Kidney capillary endothelial cell (primary cell): ENCODE measurements at regions not wholly inside any gene's neighbourhood (a gene's known extent, or its start where the extent isn't known, plus 50 kb on each side); places are given as distances from the start of the nearest gene placed in this dataset.
"Not testable (repeated sequence)": the region's sequence is repeated elsewhere in the genome, so short reads cannot be mapped to it uniquely, and the experiment has no call there.

Experiments
- DNase-seq: peaks from one replicate; pipeline ENCODE4 v3.0.0-alpha.2; 2018; ENCODE audit warnings: low spot score

DNA sequence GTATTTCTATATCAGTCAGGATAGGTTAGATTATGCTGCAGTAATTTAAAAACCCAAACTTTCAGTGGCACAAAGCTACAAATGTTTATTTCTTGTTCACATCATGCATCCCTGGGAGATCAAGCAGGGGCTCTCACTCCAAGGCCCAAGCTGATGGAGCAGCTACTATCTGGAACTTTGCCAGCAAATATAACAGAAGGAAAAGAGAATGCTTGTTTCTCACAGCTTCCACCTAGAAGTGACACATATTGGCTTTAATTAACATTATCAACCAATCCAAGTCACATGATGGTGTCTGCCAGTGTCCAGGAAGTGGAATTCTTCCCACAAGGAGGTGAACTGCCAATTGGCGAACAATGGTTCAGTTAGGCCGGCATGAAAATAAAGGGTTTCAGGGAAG is 306.9 kb downstream of the BCL11A start:
- no peak for DNase-seq

DNA sequence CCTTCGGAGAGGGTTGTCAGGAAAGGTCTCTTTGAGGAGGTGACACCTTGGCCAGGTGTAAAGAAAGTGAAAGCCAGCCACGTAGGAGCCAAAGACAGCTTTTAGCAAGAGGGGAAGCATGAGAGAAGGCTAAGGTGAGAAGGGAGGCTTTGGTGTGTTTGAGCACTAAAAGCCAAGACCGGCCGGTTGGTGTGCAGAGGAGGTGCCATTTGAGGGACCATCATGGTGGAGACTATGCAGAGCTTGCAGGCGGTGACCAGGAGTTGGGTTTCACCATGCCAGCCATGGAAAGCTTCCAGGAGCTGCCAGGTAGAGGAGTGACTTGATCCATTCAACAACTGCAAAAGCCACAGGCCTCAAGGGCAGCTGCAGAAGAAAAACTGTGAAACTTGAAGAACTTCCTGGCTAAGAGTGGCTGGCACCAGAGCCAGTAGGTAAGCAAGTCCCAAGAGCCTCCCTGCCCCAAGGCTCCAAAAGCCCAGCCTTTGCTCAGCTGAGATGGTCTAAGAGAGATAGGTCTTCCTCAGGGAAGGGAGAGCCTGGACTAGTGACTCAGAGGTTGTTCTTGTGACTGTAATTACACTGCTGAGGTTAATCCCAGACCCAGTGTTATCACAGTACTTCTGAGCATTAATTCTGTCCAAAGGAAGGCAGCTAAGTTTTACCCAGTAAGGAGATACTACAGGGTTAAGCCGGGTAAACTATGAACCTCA is 319.0 kb downstream of the BCL11A start:
- no peak for DNase-seq

DNA sequence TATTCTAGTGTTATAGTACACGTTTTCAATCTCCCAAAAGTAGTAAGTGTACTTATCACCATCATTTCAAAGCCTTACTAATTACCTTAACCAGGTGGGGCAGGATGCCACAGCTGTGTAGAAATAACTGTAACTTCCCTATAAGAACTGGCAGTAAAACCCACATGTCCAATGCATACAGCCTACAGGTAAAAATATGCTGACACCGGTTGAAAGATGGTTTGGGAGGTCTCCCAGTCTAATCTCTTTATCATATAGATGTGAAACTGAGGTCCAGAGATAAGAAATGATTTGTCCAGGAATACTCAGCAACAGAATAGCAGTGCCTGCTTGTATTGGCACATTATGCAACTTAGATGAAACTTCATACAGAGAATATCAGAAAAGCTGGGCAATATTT is 322.9 kb downstream of the BCL11A start:
- DNase-seq = no peak

DNA sequence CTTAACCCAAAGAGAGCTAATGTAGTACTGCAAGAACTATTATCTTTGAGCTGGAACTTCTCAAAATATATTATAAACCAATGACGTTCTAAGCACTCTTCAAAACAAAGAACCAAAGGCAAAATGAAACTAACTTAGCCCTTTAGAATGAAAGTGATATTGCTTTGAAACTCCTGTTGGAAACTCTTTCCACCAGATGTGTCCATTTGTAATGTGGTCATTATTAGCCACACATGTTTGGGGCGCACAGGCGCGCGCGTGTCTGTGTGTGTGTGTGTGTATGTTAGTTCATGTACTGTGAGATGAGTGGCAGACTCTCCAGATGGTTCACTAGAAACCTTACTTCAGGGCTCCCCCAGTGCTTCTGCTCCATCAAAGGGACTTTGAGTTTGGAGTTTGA is 323.4 kb downstream of the BCL11A start:
- DNase-seq = no peak

DNA sequence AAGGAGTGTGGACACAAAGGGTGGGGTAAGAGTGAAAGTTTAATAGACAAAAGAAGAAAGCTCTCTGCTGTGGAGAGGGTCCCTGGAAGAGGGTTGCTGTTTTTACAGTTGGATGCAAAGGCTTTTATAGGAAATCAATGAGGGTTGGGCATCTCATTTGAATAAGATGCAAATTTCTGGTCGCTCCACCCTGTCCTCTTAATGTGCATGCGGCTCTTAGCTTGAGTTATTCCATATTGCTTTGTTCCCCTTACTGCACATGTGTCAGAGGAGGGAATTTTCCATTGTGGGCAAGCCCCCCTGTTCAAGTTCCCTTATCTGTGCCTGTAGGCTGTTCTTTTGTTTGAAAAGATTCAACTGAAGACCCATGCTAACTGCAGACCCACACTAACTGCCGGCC is 326.5 kb downstream of the BCL11A start:
- no peak for DNase-seq

DNA sequence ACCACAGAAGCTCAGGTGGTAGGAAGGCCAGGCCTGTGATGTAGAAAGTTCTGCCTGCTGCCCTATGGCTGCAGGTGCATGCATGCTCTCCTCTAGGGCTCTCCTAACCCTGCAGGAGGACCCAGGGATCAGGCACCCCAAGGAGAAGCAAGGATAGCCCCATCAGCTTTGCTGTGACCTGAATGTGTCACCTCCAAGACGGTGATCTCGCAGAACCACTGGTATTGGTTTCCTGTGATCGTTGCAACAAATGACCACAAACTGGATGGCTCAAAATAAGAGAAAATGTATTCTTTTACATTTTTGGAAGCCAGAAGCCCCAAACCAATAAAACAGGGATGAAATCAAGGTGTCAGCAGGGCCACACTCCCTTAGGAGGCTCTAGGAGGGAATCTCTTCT is 327.3 kb downstream of the BCL11A start:
- DNase-seq = no peak

DNA sequence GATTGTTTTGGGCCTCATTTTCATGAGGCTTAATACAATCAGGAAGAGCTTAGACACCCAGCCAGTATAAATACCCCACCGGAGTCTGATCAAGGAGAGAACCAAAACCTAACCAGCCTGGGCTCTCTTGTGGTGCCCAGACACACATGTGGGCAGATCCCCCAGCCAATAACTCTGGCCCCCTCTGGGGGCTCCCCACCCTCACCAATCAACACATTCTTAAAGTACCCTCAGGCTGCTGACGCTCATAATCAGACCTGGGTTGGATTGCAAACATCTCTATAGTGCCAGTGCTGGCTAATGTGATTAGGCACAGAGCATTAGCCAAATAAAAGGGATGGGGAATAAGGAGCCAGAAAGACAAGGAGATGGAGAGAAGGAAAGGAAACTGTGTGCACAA is 329.6 kb downstream of the BCL11A start:
- no peak for DNase-seq

DNA sequence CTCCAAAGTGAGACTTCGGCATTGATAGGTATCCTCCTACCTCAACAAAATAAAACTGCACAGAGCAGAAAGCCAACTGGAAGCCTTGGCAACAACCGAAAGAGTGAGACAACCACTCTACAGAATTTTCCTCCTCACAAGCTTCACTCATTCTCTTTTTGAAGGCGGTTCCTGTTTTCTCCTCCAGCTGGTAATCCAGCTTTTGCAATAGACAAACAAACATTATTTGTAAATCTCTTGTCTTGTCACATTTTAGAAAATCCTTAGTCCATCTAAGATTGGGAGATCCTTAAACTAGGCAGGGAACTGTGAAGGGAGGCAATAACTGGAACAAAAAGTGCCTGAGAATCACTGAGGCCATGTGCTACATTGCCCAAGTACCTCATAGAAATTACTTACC is 332.4 kb downstream of the BCL11A start:
- DNase-seq = no peak

DNA sequence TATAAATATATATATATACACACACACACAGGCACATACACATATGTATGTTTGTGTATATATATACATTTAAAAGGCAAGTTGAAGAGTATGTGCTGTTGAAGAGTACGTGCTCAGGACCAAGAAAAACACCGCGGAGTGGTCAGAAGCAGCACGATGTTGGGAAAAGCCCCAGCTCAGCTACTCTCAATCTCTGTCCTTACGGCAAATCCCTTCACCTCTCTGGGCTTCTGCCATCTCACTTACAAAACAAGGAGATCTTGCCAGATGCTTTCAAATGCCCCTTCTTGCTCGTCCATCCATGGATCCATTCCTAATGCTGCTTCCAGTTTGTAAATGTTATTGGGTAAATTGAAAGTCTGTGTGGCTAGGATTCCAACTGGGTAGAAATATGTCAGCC is 333.9 kb downstream of the BCL11A start:
- no peak for DNase-seq

DNA sequence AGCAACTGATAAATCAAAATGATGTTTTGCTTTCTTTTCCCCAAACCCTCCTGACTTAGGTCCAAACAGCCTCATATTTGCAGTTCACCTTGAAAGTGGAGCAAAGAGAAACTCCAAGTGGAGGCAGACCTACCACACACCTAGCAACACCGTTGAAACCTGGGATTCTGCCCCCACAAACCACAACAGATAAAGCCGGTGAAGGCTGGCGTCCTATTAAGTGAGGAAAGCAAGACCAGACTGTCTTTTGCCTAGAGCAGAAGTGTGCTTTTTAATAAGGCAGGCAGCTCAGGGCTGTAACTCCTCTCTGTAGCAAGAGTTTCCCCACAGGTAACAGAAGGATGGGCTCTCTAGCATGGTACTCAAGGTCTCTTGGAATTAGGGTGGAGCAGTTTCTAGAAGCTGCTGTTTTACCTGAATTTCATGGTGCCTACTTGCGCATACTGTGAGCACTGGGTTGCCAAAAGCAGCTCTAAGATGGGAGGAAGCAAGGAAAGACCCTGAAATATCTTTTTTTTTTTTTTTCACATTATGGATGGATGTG is 336.9 kb downstream of the BCL11A start:
- DNase-seq = no peak

DNA sequence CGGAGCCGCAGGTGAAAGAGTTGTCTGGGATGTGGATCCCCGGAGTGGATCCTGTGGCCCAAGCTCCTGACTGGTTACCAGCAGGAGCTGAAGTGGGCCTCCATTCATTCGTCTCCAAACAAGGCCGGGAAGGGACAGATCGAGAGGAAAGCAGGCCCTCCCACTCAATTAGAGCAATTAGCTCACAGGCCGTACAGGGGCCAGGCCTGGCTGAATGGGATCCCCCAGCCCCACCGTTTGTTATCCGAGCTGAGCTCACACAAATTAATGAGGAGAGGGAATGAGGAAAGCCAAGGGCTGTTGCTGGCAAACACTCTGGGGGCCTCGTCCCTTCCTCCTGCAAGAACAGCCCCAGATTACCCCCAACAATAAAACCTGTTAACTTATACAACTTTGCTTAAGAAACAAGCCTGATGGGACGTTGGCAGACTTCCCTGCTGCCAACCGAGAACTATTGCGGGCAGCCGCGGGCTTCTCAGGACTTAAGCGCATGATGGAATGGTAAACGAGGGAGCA is 338.0 kb downstream of the BCL11A start:
- no peak for DNase-seq

DNA sequence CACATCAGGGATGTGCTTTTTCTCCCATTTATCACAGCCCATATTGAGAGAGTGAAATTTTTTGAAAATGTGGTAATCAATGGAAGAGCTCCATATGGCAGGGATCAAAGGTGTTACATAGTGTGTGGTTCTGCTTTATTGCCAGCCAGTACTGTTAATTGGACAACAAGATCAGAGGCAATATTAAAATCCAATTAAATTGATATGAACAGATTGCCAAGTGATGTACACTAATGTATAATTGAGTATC is 338.9 kb downstream of the BCL11A start:
- no peak for DNase-seq

DNA sequence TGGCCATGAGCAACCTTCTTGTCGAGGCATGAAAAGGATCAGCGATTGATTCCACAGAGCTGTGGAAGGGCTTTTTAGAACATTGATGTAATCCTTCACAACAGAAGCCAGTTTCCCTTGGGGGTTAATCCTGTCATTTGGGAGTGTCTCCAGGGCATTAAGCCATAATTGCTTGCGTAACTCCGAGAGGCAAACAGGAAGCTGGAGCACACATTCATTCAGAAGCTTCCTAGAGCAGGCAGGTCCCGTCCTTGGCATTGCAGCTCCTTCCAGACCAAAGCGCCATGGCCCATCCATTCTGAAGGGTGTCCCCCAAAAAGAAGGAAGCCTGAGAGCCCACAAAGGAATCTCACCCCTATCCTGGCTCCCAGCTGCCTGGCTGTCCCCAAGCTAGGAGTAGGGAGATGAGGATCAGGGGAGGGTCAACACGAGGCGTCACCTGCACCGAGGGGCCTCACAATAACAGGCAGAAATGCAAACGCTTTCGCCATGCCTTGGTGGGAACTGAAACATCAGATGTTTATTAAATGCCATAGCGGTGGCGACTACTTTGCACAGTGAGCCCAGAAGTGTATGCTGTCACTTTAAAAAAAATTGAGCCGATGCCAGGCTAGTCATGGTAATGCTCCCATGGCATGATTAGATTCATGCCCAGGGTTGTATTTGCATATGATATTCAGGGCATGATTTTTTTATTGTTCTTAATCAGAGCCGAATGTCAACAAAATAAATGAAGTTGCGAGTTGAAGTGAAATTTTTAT is 339.4 kb downstream of the BCL11A start:
- DNase-seq = no peak

DNA sequence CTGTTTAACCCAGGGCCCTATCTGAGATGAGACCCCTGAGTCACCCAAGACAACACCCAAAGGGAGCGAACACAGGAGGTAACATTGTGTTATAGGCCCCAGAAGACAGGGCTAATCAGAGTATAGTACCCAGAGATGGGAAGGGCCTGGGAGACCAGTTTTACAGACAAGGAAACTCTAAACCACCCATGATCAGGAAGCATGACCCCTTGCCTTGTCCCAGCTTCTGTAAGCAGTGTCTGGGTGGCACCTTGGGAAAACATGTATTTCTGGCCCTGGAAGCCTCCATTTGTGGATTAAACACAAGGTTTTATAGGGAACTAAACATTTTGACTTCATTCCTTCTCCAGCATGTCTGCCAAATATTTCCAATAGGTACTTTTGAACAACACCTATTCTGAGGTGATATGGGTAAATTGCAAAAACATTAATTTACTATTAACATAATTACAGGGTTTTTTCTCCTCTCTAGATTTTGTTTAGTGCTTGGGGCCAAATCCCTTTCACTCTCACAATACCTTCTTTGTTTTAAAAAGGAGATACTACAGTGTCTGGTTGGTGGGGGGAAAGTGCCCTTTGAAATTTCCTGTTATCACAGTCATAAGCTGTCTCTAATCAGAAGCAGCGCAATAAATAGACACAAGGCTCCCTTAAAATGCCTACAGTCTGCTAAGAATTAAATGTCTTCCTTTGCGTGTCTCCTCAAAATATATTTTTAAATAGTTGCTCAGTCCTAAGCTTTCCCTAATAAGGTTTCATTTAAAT is 341.1 kb downstream of the BCL11A start:
- no peak for DNase-seq

DNA sequence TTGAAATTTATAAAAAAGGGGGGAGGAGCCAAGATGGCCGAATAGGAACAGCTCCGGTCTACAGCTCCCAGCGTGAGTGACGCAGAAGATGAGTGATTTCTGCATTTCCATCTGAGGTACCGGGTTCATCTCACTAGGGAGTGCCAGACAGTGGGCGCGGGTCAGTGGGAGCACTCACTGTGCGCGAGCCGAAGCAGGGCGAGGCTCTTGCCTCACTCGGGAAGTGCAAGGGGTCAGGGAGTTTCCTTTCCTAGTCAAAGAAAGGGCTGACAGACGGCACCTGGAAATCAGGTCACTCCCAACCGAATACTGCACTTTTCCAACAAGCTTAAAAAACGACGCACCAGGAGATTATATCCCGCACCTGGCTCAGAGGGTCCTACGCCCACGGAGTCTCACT is 364.4 kb downstream of the BCL11A start:
- DNase-seq = not testable (repeated sequence)

DNA sequence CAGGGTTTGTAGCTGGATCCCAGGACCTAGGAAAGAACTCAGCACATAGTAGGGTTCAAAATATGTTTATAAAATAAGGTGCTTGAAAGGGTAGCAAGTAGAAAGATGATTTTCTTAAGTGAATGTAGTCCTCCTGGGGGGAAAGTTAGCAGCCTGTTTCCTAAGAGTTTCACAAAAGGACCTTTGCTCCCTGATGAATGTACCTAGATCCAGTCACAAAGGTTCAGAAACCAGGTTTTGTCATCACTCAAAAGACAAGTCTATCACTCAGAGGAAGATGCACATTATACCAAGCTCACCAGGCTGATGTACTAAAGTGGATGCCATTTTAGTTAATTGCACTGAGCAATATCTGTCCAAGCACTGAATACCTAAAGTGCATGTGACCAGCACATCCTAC is 378.2 kb downstream of the BCL11A start:
- DNase-seq = no peak

DNA sequence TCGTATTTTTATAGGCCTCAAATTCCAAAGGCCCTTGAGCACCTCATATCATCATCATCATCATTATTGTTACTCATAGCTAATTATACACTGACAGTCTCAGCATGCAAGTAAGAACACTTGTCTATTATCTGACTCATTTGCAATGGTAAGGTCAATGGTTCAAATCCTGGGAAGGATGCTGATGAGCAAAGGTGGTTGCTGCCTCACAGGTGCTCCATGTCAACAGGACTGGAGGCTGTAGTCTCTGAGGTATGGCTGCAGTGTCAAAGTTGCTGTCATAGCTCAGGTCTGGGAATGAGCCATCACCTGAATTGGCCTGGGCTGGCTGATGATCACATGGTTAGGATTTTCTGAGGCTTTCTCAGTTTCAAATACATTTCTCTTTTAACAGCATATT is 379.3 kb downstream of the BCL11A start:
- DNase-seq = no peak

DNA sequence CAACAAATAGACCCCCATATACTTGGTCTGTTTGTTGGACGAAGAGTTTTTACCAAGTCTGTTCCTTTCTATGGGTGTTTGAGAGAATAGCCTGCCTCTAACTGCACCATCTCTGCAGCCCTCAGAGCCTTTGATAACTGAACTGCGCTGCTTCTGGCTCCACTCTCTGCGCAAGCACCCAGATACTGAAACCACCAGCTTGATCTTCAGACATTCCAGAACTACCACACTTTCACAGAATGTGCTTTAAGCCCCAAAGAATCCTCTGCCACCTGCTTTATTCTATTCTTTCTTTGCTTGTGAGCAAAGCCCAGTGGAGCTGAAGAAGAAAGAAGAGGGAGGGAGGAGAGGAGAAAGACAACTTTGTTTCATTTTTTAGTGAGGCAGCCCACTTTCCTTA is 380.7 kb downstream of the BCL11A start:
- no peak for DNase-seq

DNA sequence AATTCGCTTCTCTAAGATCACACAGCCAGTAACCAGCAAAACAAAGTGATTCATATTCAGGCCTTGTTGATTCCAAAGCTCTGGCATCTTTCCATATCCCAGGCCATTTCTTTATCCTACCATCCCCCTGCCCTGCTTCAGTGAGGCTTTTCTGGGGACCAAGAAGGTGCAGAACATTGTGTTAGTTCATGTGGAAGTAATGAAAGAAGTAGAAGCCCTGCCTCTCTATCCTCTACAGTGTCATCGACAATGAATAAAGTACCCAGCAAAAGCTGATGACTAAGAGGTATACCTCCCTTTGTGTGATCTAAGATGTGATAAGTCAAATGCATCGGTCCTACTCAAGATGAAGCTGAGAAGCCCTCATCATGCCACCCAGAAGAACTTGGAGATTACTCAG is 383.2 kb downstream of the BCL11A start:
- no peak for DNase-seq

DNA sequence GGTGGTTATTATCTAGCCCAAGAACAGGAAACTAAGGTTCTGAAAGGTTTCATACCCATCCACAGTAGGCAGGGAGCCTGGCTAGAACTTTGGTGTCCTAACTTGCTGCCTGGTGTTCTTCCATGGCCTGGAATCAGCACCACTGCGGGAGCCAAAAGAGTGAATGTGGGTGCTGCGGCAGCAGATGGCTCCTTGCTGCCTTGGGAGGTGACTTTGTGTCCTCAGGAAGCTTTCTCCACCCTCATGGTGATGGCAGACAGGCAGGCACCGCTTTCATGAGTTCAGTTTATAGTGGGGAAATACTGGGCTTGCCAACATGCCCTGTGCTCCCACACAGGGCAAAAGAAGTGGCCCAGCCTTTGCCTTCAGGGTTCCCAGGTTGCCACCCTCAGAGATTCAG is 385.2 kb downstream of the BCL11A start:
- DNase-seq = no peak

DNA sequence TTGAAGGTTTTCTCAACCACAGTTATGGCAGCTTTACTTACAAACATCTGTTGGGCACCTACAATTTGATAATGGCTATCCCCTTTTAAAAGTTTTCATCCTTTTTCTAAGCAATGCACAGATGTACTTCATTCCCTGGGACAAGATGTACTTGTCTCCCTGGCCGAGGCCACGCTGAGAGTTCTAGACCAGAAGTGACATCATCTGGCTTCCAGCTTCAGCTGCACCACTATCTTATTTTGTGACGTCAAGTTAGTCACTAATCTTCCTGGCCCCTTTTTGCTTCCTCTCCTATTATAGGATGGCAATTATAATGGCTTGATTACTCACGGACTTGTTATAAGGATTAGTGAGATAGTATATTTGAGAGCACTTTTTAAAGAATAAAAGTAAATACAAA is 386.4 kb downstream of the BCL11A start:
- no peak for DNase-seq

DNA sequence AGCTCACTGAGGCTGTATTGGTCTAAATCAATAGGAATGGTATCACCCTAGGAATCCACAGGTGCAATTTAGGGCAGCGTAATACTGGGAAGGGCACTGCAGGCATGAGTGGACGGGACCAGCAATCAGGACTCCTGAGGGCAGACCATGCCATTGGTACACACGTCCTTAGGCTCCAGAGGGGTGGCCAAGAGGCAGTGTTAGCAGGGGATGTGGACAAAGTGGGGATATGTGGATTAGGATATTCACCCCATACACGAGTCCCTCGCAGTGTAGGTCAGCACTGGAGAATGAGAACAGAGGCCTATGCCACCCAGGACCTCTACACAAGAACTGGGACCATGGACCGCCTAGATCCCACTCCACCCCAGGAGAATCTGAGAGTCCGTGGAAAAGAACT is 389.8 kb downstream of the BCL11A start:
- DNase-seq = no peak

DNA sequence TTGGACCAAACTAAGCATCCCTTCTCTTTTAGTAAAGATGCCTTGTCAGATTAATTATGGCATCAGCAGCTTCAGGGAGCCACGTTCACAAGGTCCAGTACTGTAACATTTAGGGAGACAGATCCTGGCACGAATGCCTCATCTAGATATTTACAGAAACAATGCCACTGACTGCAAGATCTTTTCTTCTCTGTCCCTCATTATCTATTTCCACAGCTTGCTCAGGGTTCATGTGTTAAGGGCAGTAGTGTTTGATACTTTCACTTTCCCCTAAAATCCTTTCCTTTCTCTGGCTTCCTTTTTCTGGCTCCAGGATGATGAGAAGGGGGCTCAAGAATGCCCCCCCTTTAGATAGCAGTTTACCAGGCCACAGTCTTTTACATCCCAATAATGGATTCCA is 393.9 kb downstream of the BCL11A start:
- DNase-seq = no peak
